Pancreas (tissue), 10 donors: ENCODE measurements at regions not wholly inside any gene's neighbourhood (a gene's known extent, or its start where the extent isn't known, plus 50 kb on each side); places are given as distances from the start of the nearest gene placed in this dataset.
A peak's percentile ranks its signal among the peaks of the same experiment; 100 is the strongest.

Experiments
- ATAC-seq, 4 donors: fragments of 200-7000 bp; cut with Tn5 transposase; one replicate each; pipeline versions ENCODE4 v1.8.0 to v1.9.1; 2020; ENCODE audit warnings: mild to moderate bottlenecking in 4 of 4, moderate library complexity in 4 of 4
- DNase-seq, 6 donors: peaks; one replicate each; pipeline ENCODE4 v3.0.0-alpha.2; 2020
- FAIRE-seq: peaks from 2 replicates; lab custom pipeline; 2012; peaks lifted over from hg19 to GRCh38; lab: Jason Lieb, UNC
- H3K27ac ChIP-seq, 4 donors: fragments of 200-600 bp; sonication (generic); 1 replicate in 3 of 4; 2 replicates in 1 of 4; pipeline versions ENCODE4 v1.5.0 to v1.8.0; 2020
- H3K27me3 ChIP-seq, 4 donors: fragments of 200-600 bp; one replicate each; pipeline ENCODE4 v1.8.0; 2021
- H3K36me3 ChIP-seq, 3 donors: fragments of 200-600 bp; sonication (generic) in 1 of 3; one replicate each; pipeline versions ENCODE4 v1.5.0 to v1.8.0; 2020 to 2021
- H3K4me1 ChIP-seq, 3 donors: fragments of 200-600 bp; one replicate each; pipeline ENCODE4 v1.8.0; 2021
- H3K4me3 ChIP-seq, 4 donors: fragments of 200-600 bp; sonication (generic) in 2 of 4; one replicate each; pipeline versions ENCODE4 v1.5.0 to v1.8.0; 2020 to 2021
- H3K9me3 ChIP-seq, 4 donors: fragments of 200-600 bp; one replicate each; pipeline ENCODE4 v1.8.0; 2021
- CTCF ChIP-seq, 4 donors: fragments of 200-600 bp; sonication (generic) in 3 of 4; IDR thresholded peaks; one replicate each; pipeline versions ENCODE4 v1.5.0 to v1.8.0; 2021; ENCODE audit warnings: antibody characterized with exemption in 4 of 4
- WGBS, 2 donors: extraction: QIAGEN DNeasy Blood & Tissue Kit; methylation state at CpG; one replicate each; pipeline ENCODE4 v1.1.7; 2013; 5-methylcytosine and 5-hydroxymethylcytosine counted together
- intact Hi-C, 3 donors: fragments of 100-400 bp; cut with DNase I; formaldehyde crosslinking; loops; one replicate each; pipeline versions ENCODE4 v1.11.1 to v1.14.2; 2022
- donor health status: healthy with polysubstance abuse.
- donor health status: DM: no; HTN: no; CAD: no; lungs with moderate emphysema.
- donor health status: DM: no; HTN: no; CAD: no.
- donor health status: control.
- donor health status: control.
- donor health status: Bipolar disorder and iron deficiency.
- donor health status: DM: yes; HTN: yes; CAD: no.
- donor health status: DM: no; HTN: no; CAD: no.
- donor health status: DM: no; HTN: no; CAD: no.
- donor health status: DM: yes; HTN: yes; CAD: no.

GRCh38 chrX:40281336-40282005, 183.7 kb upstream of the BCOR start:
- Histone ChIP-seq H3K9me3 (no peaks in the 10 kb centered on the region), H3K4me1 (no peaks in the 10 kb centered on the region), H3K4me3 (no peak overlapping the region), H3K27ac (no peak overlapping the region), H3K27me3 (peaks cover 0 to 7% (median 0%) of the 10 kb centered on the region in 4 donors), H3K36me3 (no peaks in the 10 kb centered on the region)
- ATAC-seq (no peak), FAIRE-seq (no peak), DNase-seq (no peak)
- 60 to 72% methylated on average over 4 of the region's 4 CpGs for WGBS, 2 donors
- no peak for TF ChIP-seq CTCF (IDR thresholded peaks at IDR 0.05)
- intact Hi-C loops, result no loop called here

DNA sequence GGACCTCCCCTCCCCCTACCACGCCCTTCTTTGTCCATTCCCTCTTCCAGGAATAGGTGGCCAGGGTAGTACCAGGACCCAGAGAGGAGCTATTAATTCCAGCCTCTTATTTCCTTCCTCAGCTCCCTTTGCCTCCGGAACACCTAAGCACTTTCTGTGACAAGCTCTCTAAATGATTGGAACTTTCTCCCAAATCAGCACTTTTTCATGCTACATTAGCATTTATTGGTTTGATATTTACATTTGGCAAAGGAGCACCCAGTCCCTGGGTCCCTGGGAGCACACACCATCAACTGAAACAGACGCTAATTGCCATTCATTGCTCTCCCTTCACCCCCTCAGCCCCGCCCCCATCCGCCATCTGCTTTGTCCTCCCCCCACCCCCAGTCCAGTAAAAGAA, 182.0 kb upstream of the BCOR start:
- whole genome bisulfite sequencing, 2 donors, result 56 to 74% methylated on average over 5 of the region's 5 CpGs
- Histone ChIP-seq H3K4me3 (no peak overlapping the region), H3K4me1 (no peaks in the 10 kb centered on the region), H3K27ac (no peak overlapping the region), H3K36me3 (no peaks in the 10 kb centered on the region), H3K27me3 (peaks cover 0 to 7% (median 0%) of the 10 kb centered on the region in 4 donors), H3K9me3 (no peaks in the 10 kb centered on the region)
- no peak for DNase-seq
- FAIRE-seq, result no peak
- ATAC-seq, result peak in 1 of 4 donors; percentile 26
- intact Hi-C loops, result loop anchor here in 1 of 3 donors (10.0 kb wide), 1 partner anchor 545 kb away; no protein-coding TSS in a partner anchor
- no peak for TF ChIP-seq CTCF (IDR thresholded peaks at IDR 0.05)

- 61 to 72% methylated on average over 3 of the region's 3 CpGs for WGBS, 2 donors
- H3K27ac ChIP-seq, result no peak overlapping the region
- TF ChIP-seq CTCF (IDR thresholded peaks at IDR 0.05), result no peak
- H3K9me3 ChIP-seq, result no peaks in the 10 kb centered on the region
- no peaks in the 10 kb centered on the region for H3K4me1 ChIP-seq
- ATAC-seq (no peak), DNase-seq (no peak), FAIRE-seq (no peak)
- no peaks in the 10 kb centered on the region for H3K36me3 ChIP-seq
- intact Hi-C loops, result loop anchor here in 1 of 3 donors (10.0 kb wide), 1 partner anchor 544 kb away; no protein-coding TSS in a partner anchor
- peaks cover 0 to 7% (median 0%) of the 10 kb centered on the region in 4 donors for H3K27me3 ChIP-seq
- no peak overlapping the region for H3K4me3 ChIP-seq
Observed at GRCh38 chrX:40279091-40279430, 181.3 kb upstream of the BCOR start.

- Histone ChIP-seq H3K27ac (no peak overlapping the region), H3K27me3 (peaks cover 0 to 7% (median 0%) of the 10 kb centered on the region in 4 donors), H3K4me3 (no peak overlapping the region), H3K36me3 (no peaks in the 10 kb centered on the region), H3K9me3 (no peaks in the 10 kb centered on the region), H3K4me1 (no peaks in the 10 kb centered on the region)
- ATAC-seq, result peak in 1 of 4 donors; percentile 37
- intact Hi-C loops, result loop anchor here in 1 of 3 donors (10.0 kb wide), 1 partner anchor 544 kb away; no protein-coding TSS in a partner anchor
- no peak for DNase-seq
- FAIRE-seq, result no peak
- no peak for TF ChIP-seq CTCF (IDR thresholded peaks at IDR 0.05)
- 75 to 79% methylated on average over 10 of the region's 10 CpGs for WGBS, 2 donors
Observed at GRCh38 chrX:40278340-40279090, 180.8 kb upstream of the BCOR start.
